Gastroesophageal sphincter (tissue), 4 donors: ENCODE measurements at regions not wholly inside any gene's neighbourhood (a gene's known extent, or its start where the extent isn't known, plus 50 kb on each side); places are given as distances from the start of the nearest gene placed in this dataset.

Source experiments
- ATAC-seq: fragments of 150-250 bp; one replicate; pipeline ENCODE4 v1.9.1; 2016; ENCODE audit warnings: mild to moderate bottlenecking, moderate library complexity
- H3K27ac ChIP-seq, 4 donors: fragments of 200-600 bp; sonication (generic) in 3 of 4; 1 replicate in 3 of 4; 2 replicates in 1 of 4; pipeline ENCODE4 v1.5.1; 2016 to 2019
- H3K27me3 ChIP-seq: fragments of 200-600 bp; sonication (generic); one replicate; pipeline ENCODE4 v1.5.1; 2019
- H3K36me3 ChIP-seq, 2 donors: fragments of 200-600 bp; sonication (generic); one replicate each; pipeline ENCODE4 v1.5.1; 2019; ENCODE audit warnings: control low read depth in 1 of 2
- H3K4me1 ChIP-seq, 3 donors: fragments of 200-600 bp; sonication (generic); 1 replicate in 2 of 3; 2 replicates in 1 of 3; pipeline ENCODE4 v1.5.1; 2016 to 2019; ENCODE audit warnings: control low read depth in 2 of 3
- H3K4me3 ChIP-seq, 2 donors: fragments of 200-600 bp; sonication (generic); one replicate each; pipeline ENCODE4 v1.5.1; 2019; ENCODE audit warnings: mild to moderate bottlenecking in 1 of 2, moderate library complexity in 1 of 2
- H3K9me3 ChIP-seq, 3 donors: fragments of 200-600 bp; sonication (generic); one replicate each; pipeline ENCODE4 v1.5.1; 2017 to 2019; ENCODE audit warnings: control low read depth in 2 of 3
- CTCF ChIP-seq, 4 experiments: fragments of 200-600 bp in 2 of 4; fragments of 450-650 bp in 2 of 4; sonication (generic) in 1 of 4; IDR thresholded peaks; one replicate each; pipeline ENCODE4 v1.5.1; 2017 to 2019; ENCODE audit warnings: antibody characterized with exemption in 4 of 4, mild to moderate bottlenecking in 2 of 4, moderate library complexity in 2 of 4
- EP300 ChIP-seq: sonication (generic); formaldehyde crosslinking; IDR thresholded peaks from one replicate; pipeline ENCODE4 v1.6.1; 2017; ENCODE audit warnings: antibody characterized with exemption, mild to moderate bottlenecking
- POLR2A ChIP-seq, 2 donors: fragments of 450-650 bp; IDR thresholded peaks; one replicate each; pipeline ENCODE4 v1.6.1; 2017; ENCODE audit warnings: antibody characterized with exemption in 2 of 2, mild to moderate bottlenecking in 2 of 2, moderate library complexity in 1 of 2
- POLR2AphosphoS5 ChIP-seq: sonication (generic); formaldehyde crosslinking; IDR thresholded peaks from one replicate; pipeline ENCODE4 v1.6.1; 2017; ENCODE audit warnings: antibody characterized with exemption
- WGBS, 2 donors: methylation state at CpG; one replicate each; pipeline ENCODE4 v1.1.5; 2018; ENCODE audit warnings: low coverage in 1 of 2; 5-methylcytosine and 5-hydroxymethylcytosine counted together

GRCh38 chr3:178895178-178895789, 176.3 kb downstream of the ZMAT3 start:
- ATAC-seq, result no peak
- Histone ChIP-seq H3K27me3 (no peaks in the 10 kb centered on the region), H3K4me3 (no peak overlapping the region), H3K27ac (no peak overlapping the region), H3K9me3 (no peaks in the 10 kb centered on the region), H3K36me3 (no peaks in the 10 kb centered on the region), H3K4me1 (no peaks in the 10 kb centered on the region)
- 47 to 74% methylated on average over 3 to 4 of the region's 4 CpGs for WGBS, 2 donors
- no peak for TF ChIP-seq POLR2A (IDR thresholded peaks at IDR 0.05)
- TF ChIP-seq EP300, result no peak
- TF ChIP-seq CTCF (IDR thresholded peaks at IDR 0.05), result no peak
- no peak for TF ChIP-seq POLR2AphosphoS5
